Epithelial cell of esophagus (primary cell): ENCODE measurements at regions not wholly inside any gene's neighbourhood (a gene's known extent, or its start where the extent isn't known, plus 50 kb on each side); places are given as distances from the start of the nearest gene placed in this dataset.

Experiments used
- DNase-seq: peaks from one replicate; pipeline ENCODE4 v3.0.0; 2010; ENCODE audit warnings: low read depth
- H3K4me3 ChIP-seq: 2 replicates; pipeline ENCODE4 v1.5.1; 2011; ENCODE audit warnings: mild to moderate bottlenecking, low read length, control low read depth
- CTCF ChIP-seq: IDR thresholded peaks from 2 replicates; pipeline ENCODE4 v1.5.1; 2011; ENCODE audit warnings: low read depth, mild to moderate bottlenecking, low read length, control low read depth, inconsistent platforms; ENCODE audit not compliant: insufficient read depth; ENCODE audit errors: missing control alignments

DNA sequence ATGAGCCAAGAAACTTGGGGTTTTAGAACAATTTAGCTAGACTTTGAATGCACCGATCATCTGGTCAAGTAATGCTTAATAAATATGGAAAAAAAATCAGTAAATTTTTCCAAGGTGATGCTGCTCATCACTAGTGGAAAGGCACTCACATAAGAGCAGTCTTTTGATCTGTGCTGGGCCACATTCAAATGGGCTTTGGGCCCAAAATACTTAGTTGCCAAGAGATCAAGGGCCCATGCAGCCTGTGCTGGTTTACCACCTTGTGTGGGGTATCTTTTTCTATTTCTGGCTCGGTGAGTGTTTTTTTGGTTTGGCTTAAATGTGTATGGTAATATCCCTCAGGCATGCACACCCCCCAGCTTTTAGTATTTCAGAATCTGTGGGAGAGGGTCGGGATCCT is 943.2 kb downstream of the TMTC2 start:
- DNase-seq, result no peak
- no peak overlapping the region for H3K4me3 ChIP-seq
- no peak for TF ChIP-seq CTCF

GRCh38 chr12:83622205-83622604 is 935.5 kb downstream of the TMTC2 start:
- DNase-seq, result no peak
- H3K4me3 ChIP-seq, result no peak overlapping the region
- TF ChIP-seq CTCF, result no peak

GRCh38 chr12:83619973-83620372 is 933.3 kb downstream of the TMTC2 start:
- TF ChIP-seq CTCF, result no peak
- no peak overlapping the region for H3K4me3 ChIP-seq
- no peak for DNase-seq

DNA sequence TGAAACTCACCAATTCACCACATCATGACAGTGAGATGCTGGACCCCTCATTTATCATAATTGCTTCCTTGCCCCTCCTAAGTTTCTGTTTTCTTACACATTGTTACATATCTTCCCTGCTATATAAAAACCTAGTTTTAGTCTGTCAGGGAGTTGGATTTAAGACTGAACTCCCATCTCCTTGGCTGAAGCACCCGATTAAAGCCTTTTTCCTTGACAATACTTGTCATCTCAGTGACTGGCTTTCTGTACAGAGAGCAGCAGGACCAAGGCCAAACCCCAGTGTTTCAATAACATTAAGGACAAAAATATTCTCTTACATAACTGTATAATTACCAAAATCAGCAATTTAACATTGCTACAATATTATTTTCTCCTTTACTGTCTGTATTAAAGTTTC is 928.4 kb downstream of the TMTC2 start:
- H3K4me3 ChIP-seq, result no peak overlapping the region
- TF ChIP-seq CTCF, result no peak

GRCh38 chr12:83613586-83614110 is 926.9 kb downstream of the TMTC2 start:
- no peak overlapping the region for H3K4me3 ChIP-seq
- TF ChIP-seq CTCF, result no peak
- DNase-seq, result no peak

More for the DNA sequence above, 928.4 kb downstream of the TMTC2 start:
- no peak for DNase-seq

- TF ChIP-seq CTCF, result no peak
- no peak for DNase-seq
- no peak overlapping the region for H3K4me3 ChIP-seq
Measured at GRCh38 chr12:83603106-83603505, 916.4 kb downstream of the TMTC2 start.

DNA sequence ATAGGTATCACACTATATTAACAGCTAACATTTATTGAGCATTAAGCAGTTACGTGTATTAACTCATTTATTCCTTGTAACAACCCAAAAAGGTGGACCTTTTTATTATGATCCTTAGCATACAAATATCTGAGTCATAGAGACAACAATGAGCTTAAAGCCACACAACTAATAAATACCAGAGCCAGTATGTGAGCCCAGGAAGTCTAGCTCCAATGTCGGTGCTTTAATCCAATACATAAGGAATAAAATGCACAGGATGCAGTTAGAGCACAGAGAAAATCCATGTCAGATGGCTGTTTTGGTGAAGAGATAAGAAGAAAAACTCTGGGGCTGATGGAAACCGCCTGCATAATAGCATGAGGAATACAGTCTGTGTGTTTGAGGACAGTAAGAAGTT is 888.6 kb downstream of the TMTC2 start:
- TF ChIP-seq CTCF, result no peak
- peak; percentile 7 for DNase-seq
- no peak overlapping the region for H3K4me3 ChIP-seq
